ENCODE measurements at regions not wholly inside any gene's neighbourhood (a gene's known extent, or its start where the extent isn't known, plus 50 kb on each side); places are given as distances from the start of the nearest gene placed in this dataset.

GRCh38 chr18:10040287-10041011, 126.6 kb downstream of the VAPA start:
- TF ChIP-seq CTCF (IDR thresholded peaks at IDR 0.05; ENCODE audit: low read depth, low read length, poor library complexity, severe bottlenecking) (no peak), EZH2phosphoT487 (IDR thresholded peaks at IDR 0.05; ENCODE audit: borderline replicate concordance, low read length) (no peak)
